NCI-H82 (cell line): ENCODE measurements at regions not wholly inside any gene's neighbourhood (a gene's known extent, or its start where the extent isn't known, plus 50 kb on each side); places are given as distances from the start of the nearest gene placed in this dataset.
"Not testable (repeated sequence)": the region's sequence is repeated elsewhere in the genome, so short reads cannot be mapped to it uniquely, and the experiment has no call there.

Source experiments
- DNase-seq: peaks from one replicate; lab custom pipeline; 2025; lab: John Stamatoyannopoulos, UW

- no peak for DNase-seq
Observed at GRCh38 chr3:178967177-178967532, 104.5 kb downstream of the ZMAT3 start.

- DNase-seq = peak; percentile 61
Observed at GRCh38 chr3:178966299-178967176, 105.1 kb downstream of the ZMAT3 start.

- DNase-seq = peak; percentile 98
Observed at GRCh38 chr3:178964551-178964950, 107.1 kb downstream of the ZMAT3 start.

DNA sequence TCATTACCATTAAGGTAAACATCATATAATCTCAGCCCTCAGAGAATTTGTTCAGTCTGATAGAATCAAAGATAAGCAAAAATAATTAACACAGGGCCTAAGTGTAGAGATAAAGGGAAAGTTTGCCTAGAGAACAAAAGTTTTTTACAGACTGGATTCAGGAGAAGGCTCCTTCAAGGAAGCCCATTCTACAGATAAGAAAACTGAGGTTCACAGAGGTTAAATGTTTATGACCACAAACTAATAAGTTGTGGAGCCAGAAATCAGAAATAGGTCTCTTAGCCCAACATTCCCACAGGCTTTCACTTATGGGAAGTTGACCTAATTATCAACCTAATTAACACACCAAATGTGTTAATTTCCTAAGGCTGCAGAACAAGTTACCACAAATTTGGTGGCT is 110.7 kb downstream of the ZMAT3 start:
- DNase-seq = no peak

DNA sequence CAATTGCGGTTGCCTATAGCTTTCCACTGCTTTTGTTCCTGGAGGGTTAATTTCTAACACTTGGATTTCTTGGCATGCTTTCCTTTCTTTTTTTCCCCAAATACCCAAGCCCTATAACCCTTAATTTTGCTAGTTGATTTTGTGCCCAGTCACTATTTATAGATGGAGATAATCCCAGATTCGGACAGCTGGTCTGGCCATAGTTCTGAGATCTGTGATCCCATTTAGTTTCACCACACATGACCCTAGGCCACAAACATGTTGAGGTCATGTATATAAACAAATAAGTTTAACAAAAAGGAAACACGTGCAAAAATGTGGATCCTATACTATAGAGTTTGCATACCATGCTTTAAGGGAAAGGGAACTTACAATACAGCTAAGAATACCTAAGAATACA is 111.4 kb downstream of the ZMAT3 start:
- peak; percentile 83 for DNase-seq

- DNase-seq = no peak
Observed at GRCh38 chr3:178950676-178951075, 120.9 kb downstream of the ZMAT3 start.

- DNase-seq = no peak
Observed at GRCh38 chr3:178949896-178950295, 121.7 kb downstream of the ZMAT3 start.

- no peak for DNase-seq
Observed at GRCh38 chr3:178948546-178948945, 123.1 kb downstream of the ZMAT3 start.

GRCh38 chr3:178947738-178948137 is 123.9 kb downstream of the ZMAT3 start:
- DNase-seq = no peak

DNA sequence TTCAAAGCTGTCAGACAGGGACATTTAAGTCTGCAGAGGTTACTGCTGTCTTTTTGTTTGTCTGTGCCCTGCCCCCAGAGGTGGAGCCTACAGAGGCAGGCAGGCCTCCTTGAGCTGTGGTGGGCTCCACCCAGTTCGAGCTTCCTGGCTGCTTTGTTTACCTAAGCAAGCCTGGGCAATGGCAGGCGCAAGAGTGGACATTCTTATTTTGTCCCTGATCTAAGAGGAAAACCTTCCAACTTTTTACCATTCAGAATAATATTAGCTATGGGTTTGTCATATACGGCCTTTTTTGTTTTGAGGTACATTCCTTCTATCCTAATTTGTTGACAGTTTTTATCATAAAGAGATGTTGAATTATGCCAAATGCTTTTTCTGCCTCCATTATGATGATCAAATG is 129.3 kb downstream of the ZMAT3 start:
- DNase-seq = not testable (repeated sequence)

DNA sequence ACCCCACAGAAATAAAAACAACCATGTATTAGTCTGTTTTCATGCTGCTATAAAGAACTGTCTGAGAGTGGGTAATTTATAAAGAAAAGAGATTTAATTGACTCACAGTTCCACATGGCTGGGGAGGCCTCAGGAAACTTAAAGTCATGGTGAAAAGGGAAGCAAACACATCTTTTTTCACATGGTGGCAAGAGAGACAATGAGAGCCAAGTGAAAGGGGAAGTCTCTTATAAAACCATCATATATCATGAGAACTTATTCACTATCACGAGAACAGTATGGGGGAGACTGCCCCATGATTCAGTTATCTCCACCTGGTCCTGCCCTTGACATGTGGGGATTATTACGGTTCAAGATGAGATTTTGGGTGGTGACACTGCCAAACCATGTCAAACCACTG is 141.5 kb downstream of the ZMAT3 start:
- no peak for DNase-seq

- no peak for DNase-seq
Observed at GRCh38 chr3:178916223-178916622, 155.4 kb downstream of the ZMAT3 start.

- no peak for DNase-seq
Observed at GRCh38 chr3:178915365-178915764, 156.2 kb downstream of the ZMAT3 start.

DNA sequence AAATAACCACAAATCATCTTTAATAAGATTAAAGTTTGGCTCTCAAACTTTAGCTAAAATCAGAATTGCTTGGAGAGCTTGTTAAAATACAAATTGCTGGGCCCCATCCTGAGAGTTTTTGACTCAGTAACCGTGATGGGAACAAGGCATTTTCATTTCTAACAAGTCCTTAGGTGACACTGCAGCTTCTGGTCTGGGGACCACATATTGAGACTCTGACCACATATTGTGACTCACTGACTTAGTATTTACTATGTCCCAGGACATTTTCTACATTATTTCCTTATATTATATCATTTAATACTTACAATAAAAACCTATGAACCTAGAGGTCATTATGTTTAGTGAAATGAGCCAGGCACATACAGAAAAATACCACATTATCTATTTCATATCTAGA is 164.5 kb downstream of the ZMAT3 start:
- DNase-seq = no peak

DNA sequence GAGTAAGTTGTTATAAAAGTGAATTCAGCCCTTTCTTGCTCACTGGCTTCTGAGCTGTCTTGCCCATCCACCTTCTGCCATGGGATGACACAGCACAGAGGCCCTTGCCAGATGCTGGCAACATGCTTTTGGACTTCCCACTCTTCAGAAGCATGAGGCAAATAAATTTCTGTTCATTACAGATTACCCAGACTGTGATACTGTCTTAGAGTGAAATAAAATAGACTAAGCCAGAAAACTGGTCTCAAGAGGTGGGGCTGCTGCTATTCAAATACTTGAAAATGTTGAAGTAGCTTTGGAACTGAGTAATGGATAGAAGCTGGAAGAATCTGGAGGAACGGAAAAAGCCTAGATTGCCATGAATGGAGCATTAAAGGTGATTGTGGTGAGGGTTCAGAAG is 170.4 kb downstream of the ZMAT3 start:
- no peak for DNase-seq

GRCh38 chr3:178900029-178900646 is 171.5 kb downstream of the ZMAT3 start:
- peak; percentile 14 for DNase-seq

DNA sequence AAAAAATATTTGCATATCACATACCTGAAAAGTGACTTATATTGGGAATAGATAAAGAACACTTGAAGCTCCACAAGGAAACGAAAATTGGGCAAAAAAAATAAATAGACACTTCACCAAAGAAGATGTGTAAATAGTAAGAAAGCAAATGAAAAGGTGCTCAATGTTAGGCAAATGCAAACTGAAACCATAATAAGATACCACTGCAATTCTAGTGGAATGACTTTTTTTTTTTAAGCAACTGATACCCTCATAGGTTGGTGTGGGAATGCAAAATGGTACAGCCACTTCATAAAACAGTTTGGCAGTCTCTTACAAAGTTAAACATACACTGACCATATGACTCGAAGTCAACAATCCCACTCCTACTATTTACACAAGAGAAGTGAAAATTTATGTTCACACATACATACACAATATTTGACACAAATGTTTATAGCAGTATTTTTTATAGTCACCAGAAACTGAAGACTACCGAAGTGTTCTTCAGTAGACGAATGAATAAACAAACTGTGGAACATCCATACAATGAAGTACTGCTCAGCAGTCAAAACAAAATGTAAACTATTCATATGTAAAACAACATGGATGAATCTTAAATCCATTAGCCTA is 176.3 kb downstream of the ZMAT3 start:
- no peak for DNase-seq
